Activated naive CD4-positive, alpha-beta T cell treated with anti-CD3 and anti-CD28 coated beads, Interleukin-2, amount 50 U/mL, for 24 hours (primary cell): ENCODE measurements at regions not wholly inside any gene's neighbourhood (a gene's known extent, or its start where the extent isn't known, plus 50 kb on each side); places are given as distances from the start of the nearest gene placed in this dataset.

Experiments used
- H3K27ac Mint-ChIP-seq: one replicate; pipeline ENCODE4 v1.8.0; 2021; ENCODE audit warnings: mild to moderate bottlenecking, mixed read lengths
- H3K27me3 Mint-ChIP-seq: one replicate; pipeline ENCODE4 v1.8.0; 2021; ENCODE audit warnings: mixed read lengths
- H3K36me3 Mint-ChIP-seq: one replicate; pipeline ENCODE4 v1.8.0; 2021; ENCODE audit warnings: mixed read lengths
- H3K4me1 Mint-ChIP-seq: one replicate; pipeline ENCODE4 v1.8.0; 2021; ENCODE audit warnings: mixed read lengths
- H3K4me3 Mint-ChIP-seq: one replicate; pipeline ENCODE4 v1.8.0; 2021; ENCODE audit warnings: mild to moderate bottlenecking, mixed read lengths
- H3K9me3 Mint-ChIP-seq: one replicate; pipeline ENCODE4 v1.8.0; 2021; ENCODE audit warnings: mixed read lengths

- no peak overlapping the region for H3K27ac Mint-ChIP-seq
- no peak overlapping the region for H3K4me3 Mint-ChIP-seq
- H3K36me3 Mint-ChIP-seq, result no peaks in the 10 kb centered on the region
- H3K9me3 Mint-ChIP-seq, result no peaks in the 10 kb centered on the region
- H3K27me3 Mint-ChIP-seq, result no peaks in the 10 kb centered on the region
- peaks cover 3% of the 10 kb centered on the region for H3K4me1 Mint-ChIP-seq
These were observed 274.1 kb upstream of the MAP3K7 start for GRCh38 chr6:90860822-90861601.

GRCh38 chr6:90859612-90860011 lies 272.7 kb upstream of the MAP3K7 start:
- no peak overlapping the region for H3K27ac Mint-ChIP-seq
- H3K27me3 Mint-ChIP-seq, result no peaks in the 10 kb centered on the region
- H3K4me3 Mint-ChIP-seq, result no peak overlapping the region
- H3K9me3 Mint-ChIP-seq, result no peaks in the 10 kb centered on the region
- H3K36me3 Mint-ChIP-seq, result no peaks in the 10 kb centered on the region
- peaks cover 3% of the 10 kb centered on the region for H3K4me1 Mint-ChIP-seq

DNA sequence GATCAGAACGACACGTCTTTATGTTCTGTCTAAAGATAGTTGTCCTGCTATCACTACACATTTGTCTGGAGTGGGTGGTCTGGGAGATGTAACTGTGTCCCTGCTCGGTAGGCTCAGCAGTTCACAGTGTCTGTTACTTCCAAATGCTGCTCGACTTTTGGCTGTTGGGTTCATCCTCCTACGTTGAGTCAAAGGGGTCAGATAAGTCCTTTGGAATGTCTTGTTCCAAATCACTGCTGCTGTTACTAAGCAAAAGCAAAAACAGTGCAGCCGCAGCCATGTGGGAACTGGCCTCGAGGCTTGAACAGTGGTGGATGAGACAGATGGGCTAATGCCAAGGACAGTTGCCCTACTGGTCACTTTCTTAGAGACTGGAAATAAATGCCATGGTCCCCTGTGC lies 272.2 kb upstream of the MAP3K7 start:
- Mint-ChIP-seq H3K27me3 (no peaks in the 10 kb centered on the region), H3K4me3 (no peak overlapping the region), H3K4me1 (peaks cover 3% of the 10 kb centered on the region), H3K27ac (no peak overlapping the region), H3K36me3 (no peaks in the 10 kb centered on the region), H3K9me3 (no peaks in the 10 kb centered on the region)

- Mint-ChIP-seq H3K36me3 (no peaks in the 10 kb centered on the region), H3K27ac (peak overlapping the region; percentile 8), H3K9me3 (no peaks in the 10 kb centered on the region), H3K4me1 (no peaks in the 10 kb centered on the region), H3K4me3 (no peak overlapping the region), H3K27me3 (peaks cover 8% of the 10 kb centered on the region)
These were observed 262.8 kb upstream of the MAP3K7 start for GRCh38 chr6:90849686-90850085.

- H3K4me1 Mint-ChIP-seq, result no peaks in the 10 kb centered on the region
- H3K4me3 Mint-ChIP-seq, result no peak overlapping the region
- no peak overlapping the region for H3K27ac Mint-ChIP-seq
- no peaks in the 10 kb centered on the region for H3K36me3 Mint-ChIP-seq
- no peaks in the 10 kb centered on the region for H3K9me3 Mint-ChIP-seq
- peaks cover 3% of the 10 kb centered on the region for H3K27me3 Mint-ChIP-seq
These were observed 260.0 kb upstream of the MAP3K7 start for GRCh38 chr6:90846824-90847223.

- Mint-ChIP-seq H3K9me3 (no peaks in the 10 kb centered on the region), H3K36me3 (no peaks in the 10 kb centered on the region), H3K27me3 (peaks cover 11% of the 10 kb centered on the region), H3K27ac (no peak overlapping the region), H3K4me3 (no peak overlapping the region), H3K4me1 (no peaks in the 10 kb centered on the region)
These were observed 248.8 kb upstream of the MAP3K7 start for GRCh38 chr6:90835596-90836212.

DNA sequence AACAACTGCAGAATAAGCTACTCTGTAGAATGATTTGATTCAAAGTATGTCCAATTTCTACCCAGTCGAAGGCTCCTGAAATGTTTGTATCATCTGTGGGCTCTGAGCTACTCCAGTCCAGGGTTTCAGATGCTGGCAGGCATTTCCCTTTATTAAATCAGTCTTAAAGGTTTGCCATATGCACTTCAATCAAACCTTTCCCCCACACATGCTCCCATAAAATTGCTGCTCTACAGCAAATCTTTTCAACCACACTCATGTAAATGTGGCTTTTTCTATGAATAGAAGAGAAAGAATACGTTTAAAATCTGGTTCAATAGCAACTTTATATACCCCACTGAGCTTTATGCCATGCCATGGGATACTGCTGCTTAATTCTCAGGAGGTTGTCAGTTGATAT lies 242.4 kb upstream of the MAP3K7 start:
- peaks cover 14% of the 10 kb centered on the region for H3K27me3 Mint-ChIP-seq
- no peaks in the 10 kb centered on the region for H3K36me3 Mint-ChIP-seq
- no peak overlapping the region for H3K27ac Mint-ChIP-seq
- no peaks in the 10 kb centered on the region for H3K9me3 Mint-ChIP-seq
- H3K4me3 Mint-ChIP-seq, result no peak overlapping the region
- no peaks in the 10 kb centered on the region for H3K4me1 Mint-ChIP-seq

DNA sequence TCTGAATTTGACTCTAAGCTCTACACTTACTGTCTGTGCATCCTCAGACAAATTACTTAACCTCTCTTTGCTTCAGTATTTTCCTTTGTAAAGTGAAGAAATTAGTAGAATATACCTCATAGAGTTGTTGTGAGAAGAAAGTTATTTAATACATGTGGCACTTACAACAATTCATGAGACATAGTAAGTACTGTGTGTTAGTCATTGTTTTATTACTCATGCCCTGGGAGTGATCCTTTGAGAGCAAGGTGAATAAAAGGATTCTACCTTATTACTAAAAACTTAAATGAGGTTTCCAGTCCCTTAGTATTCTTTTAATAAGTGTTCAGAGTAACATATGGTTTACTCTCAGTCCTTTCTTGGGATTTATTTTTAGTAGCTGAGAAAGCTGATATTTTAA lies 233.6 kb upstream of the MAP3K7 start:
- H3K36me3 Mint-ChIP-seq, result no peaks in the 10 kb centered on the region
- no peak overlapping the region for H3K27ac Mint-ChIP-seq
- H3K4me3 Mint-ChIP-seq, result no peak overlapping the region
- peaks cover 3% of the 10 kb centered on the region for H3K27me3 Mint-ChIP-seq
- H3K4me1 Mint-ChIP-seq, result no peaks in the 10 kb centered on the region
- H3K9me3 Mint-ChIP-seq, result no peaks in the 10 kb centered on the region

GRCh38 chr6:90819483-90819882 lies 232.6 kb upstream of the MAP3K7 start:
- H3K4me3 Mint-ChIP-seq, result no peak overlapping the region
- no peak overlapping the region for H3K27ac Mint-ChIP-seq
- H3K9me3 Mint-ChIP-seq, result no peaks in the 10 kb centered on the region

DNA sequence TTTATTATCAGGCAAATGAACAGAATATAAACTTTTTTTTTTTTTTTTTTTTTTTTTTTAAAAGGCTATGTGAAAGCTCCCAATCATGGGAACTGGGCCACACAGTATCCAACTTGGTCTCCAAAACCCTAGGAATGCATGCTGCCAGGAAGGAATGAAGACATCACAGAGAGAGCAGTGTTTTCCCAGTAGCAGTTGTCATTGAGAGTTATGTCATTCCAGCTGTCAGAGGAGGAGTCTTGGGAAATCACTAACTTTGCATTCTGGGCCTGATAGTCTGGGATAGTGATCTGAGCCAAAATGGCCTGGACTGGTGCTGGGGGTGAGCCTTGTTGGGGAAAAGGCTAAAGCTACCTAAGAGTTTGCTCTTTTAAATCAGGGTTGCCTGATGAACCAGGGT lies 231.3 kb upstream of the MAP3K7 start:
- H3K27ac Mint-ChIP-seq, result no peak overlapping the region
- H3K27me3 Mint-ChIP-seq, result peaks cover under 1% of the 10 kb centered on the region
- H3K4me1 Mint-ChIP-seq, result no peaks in the 10 kb centered on the region
- H3K4me3 Mint-ChIP-seq, result no peak overlapping the region
- H3K9me3 Mint-ChIP-seq, result no peaks in the 10 kb centered on the region
- no peaks in the 10 kb centered on the region for H3K36me3 Mint-ChIP-seq

More at GRCh38 chr6:90819483-90819882, 232.6 kb upstream of the MAP3K7 start:
- Mint-ChIP-seq H3K27me3 (peaks cover 3% of the 10 kb centered on the region), H3K4me1 (no peaks in the 10 kb centered on the region), H3K36me3 (no peaks in the 10 kb centered on the region)

DNA sequence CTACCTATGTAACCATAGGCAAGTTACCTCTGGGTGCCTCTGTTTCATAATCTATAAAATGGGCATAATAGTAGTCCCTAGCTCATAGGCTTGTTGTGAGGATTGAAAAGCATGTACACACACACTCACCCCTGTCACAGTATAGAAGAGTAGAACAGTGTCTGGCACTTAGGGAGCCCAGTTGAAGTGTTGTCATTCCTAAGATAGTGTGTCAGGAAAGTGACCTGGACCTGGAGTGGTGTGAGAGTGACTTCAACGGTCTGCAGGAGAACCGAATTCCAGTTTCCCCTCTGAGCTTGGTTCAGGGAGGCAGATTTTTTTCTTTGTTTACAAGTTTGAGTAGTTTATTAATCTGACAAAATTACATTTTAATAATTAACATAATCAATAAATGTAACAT lies 229.9 kb upstream of the MAP3K7 start:
- H3K4me1 Mint-ChIP-seq, result no peaks in the 10 kb centered on the region
- H3K27ac Mint-ChIP-seq, result no peak overlapping the region
- H3K9me3 Mint-ChIP-seq, result no peaks in the 10 kb centered on the region
- no peaks in the 10 kb centered on the region for H3K36me3 Mint-ChIP-seq
- H3K27me3 Mint-ChIP-seq, result no peaks in the 10 kb centered on the region
- no peak overlapping the region for H3K4me3 Mint-ChIP-seq

DNA sequence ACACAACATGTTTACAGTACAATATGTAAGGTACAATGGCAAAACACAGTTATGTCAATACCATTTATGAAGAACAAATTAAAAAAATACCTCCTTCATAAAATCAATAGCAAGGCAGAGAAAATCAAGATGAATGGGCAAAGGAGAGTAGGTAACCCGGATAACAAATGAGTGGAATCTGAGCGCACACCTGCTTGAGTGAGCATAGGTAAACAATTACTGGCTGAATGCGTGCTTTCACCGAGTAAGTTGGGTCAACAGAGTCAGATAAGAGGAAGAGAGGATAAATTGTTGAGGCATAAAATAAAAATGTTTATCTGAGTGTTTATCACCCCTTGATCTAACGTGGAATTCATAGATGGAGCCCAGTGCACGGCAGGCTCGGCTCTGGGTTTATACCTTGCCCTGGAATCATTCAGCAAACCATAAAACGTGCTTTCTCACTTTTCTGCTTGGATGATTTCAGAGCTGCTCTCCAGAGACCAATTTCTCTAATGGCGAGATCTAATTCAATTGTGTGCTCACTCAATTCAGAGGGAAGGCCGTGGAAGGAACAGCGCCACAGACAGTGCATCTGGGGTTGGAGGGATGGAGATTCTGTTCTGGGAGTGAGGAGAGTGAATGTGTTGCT lies 224.8 kb upstream of the MAP3K7 start:
- Mint-ChIP-seq H3K27ac (no peak overlapping the region), H3K36me3 (no peaks in the 10 kb centered on the region), H3K4me1 (no peaks in the 10 kb centered on the region), H3K4me3 (no peak overlapping the region), H3K9me3 (no peaks in the 10 kb centered on the region), H3K27me3 (peaks cover 2% of the 10 kb centered on the region)

DNA sequence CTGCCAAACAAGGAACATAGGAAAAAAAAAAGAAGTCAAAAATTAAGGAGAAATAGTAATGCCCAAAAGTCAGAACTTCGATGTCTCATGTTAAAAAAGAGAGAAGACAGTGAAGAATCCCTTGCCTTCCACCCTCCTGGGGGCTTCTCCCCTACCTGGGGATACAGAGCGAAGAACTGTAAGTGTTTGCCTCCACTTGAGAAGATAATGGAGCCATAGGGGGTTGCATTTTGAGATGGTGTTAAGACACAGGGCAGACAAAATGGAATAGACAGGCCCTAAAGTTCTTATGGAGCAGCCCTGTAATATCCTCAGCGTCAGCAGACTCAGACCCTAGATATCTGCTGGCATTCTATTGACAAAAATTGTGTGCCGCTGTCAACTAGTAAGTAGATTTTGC lies 222.2 kb upstream of the MAP3K7 start:
- Mint-ChIP-seq H3K36me3 (no peaks in the 10 kb centered on the region), H3K27me3 (peaks cover 4% of the 10 kb centered on the region), H3K27ac (no peak overlapping the region), H3K4me1 (no peaks in the 10 kb centered on the region), H3K4me3 (no peak overlapping the region), H3K9me3 (no peaks in the 10 kb centered on the region)

GRCh38 chr6:90807791-90808701 lies 221.2 kb upstream of the MAP3K7 start:
- Mint-ChIP-seq H3K27ac (no peak overlapping the region), H3K4me1 (no peaks in the 10 kb centered on the region)

GRCh38 chr6:90805619-90806155 lies 218.8 kb upstream of the MAP3K7 start:
- Mint-ChIP-seq H3K27me3 (peaks cover 6% of the 10 kb centered on the region), H3K4me3 (no peak overlapping the region), H3K36me3 (no peaks in the 10 kb centered on the region), H3K4me1 (no peaks in the 10 kb centered on the region), H3K27ac (no peak overlapping the region), H3K9me3 (no peaks in the 10 kb centered on the region)

More at GRCh38 chr6:90807791-90808701, 221.2 kb upstream of the MAP3K7 start:
- H3K4me3 Mint-ChIP-seq, result no peak overlapping the region
- H3K36me3 Mint-ChIP-seq, result no peaks in the 10 kb centered on the region
- H3K27me3 Mint-ChIP-seq, result peaks cover 6% of the 10 kb centered on the region
- no peaks in the 10 kb centered on the region for H3K9me3 Mint-ChIP-seq
